HG03108 (cell line): ENCODE measurements at regions not wholly inside any gene's neighbourhood (a gene's known extent, or its start where the extent isn't known, plus 50 kb on each side); places are given as distances from the start of the nearest gene placed in this dataset.
"Not testable (repeated sequence)": the region's sequence is repeated elsewhere in the genome, so short reads cannot be mapped to it uniquely, and the experiment has no call there.

Source experiments
- ATAC-seq: cut with Tn5 transposase; IDR thresholded peaks from one replicate; pipeline ENCODE4 v1.9.1; 2021; ENCODE audit warnings: moderate library complexity; ENCODE audit not compliant: unreplicated experiment

DNA sequence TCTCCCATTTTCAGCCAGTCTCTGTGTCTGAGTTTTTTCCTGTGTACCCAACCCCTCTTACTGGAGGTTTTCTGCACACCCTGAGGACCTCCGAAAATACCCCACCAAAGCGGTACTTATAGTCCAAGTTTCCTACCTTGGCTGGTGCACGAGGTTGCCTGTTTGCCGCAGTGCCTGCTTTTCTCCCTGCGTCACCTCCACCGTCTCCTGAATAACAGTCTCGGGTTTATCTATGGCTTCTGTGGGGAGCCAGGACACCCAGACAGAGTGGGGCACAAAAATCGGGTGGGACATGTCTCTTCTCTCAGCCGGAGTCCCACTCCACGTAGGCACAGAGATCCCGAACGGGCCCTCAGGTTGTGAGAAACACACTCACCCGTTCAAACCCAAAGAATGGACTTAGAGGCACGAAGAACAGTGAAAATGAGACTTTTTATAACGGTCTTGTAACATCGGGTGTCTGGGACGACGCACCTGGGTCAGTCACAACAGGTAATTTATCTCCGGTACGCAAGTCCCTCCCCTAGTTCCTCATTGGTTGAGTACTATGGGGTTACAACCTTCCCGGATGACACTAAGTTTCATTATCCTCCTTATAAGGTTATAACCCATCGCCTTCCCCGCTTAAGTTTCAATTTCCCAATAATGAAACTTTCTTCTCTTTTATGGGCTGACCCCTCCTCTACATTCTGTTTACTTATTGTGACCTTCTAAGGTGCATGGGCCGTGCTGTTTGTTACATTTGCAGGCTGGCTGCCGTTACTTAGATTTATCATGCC lies 970.2 kb upstream of the COX7C start:
- ATAC-seq: no peak

DNA sequence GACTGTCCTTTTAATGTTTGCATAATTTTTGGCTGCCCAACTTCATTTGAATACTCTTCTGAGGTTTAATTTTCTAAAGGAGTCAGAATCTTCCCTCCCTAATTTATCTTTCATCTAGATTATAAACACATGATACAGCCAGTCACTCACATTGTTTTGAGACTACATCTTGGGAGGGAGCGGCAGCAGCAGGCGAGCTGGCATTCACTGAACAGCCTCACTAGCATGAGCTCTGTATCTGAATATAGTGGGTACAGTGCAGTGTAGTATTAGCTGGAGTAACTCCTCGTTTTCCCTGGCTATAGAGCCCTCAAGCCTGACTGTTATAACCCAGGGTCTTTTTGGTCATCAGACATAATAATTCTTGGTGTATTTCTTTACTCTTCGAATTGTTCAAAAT lies 969.2 kb upstream of the COX7C start:
- no peak for ATAC-seq

DNA sequence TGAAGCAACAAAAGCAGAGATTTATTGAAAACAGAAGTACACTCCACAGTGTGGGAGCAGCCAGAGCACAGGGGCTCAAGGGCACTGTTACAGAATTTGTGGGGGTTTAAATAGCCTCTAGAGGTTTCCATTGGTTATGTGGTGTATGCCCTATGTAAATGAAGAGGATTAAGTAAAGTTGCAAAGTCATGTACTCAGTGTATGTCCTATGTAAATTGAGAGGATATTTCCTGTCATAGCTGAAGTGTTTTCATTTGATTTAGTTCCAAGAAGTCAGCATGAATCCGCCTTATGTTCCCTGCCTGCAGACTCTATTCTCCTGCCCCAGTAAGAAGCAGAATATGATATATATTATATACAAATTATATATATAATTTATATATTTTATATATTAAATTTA lies 966.0 kb upstream of the COX7C start:
- ATAC-seq: no peak

DNA sequence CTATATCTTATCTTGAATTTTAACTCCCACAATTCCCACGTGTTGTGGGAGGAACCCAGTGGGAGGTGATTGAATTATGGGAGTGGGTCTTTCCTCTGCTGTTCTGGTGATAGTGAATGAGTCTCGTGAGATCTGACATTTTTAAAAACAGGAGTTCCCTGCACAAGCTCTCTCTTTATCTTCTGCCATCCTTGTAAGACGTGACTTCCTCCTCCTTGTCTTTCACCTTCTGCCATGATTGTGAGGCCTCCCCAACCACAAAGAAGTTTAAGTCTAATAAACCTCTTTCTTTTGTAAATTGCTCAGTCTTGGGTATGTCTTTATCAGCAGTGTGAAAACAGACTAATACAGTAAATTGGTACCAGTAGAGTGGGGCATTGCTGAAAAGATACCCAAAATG lies 963.6 kb upstream of the COX7C start:
- not testable (repeated sequence) for ATAC-seq

DNA sequence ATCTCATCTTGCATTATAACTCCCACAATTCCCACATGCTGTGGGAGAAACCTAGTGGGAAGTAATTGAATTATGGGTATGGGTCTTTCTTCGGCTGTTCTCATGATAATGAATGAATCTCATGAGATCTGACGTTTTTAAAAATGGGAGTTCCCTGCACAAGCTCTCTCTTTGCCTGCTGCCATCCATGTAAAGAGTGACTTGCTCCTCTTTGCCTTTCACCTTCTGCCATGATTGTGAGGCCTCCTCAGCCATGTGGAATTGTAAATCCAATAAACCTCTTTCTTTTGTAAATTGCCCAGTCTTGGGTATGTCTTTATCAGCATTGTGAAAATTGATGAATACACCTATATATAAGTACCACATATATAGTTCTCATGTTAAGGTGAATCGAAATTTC lies 961.7 kb upstream of the COX7C start:
- ATAC-seq: no peak

DNA sequence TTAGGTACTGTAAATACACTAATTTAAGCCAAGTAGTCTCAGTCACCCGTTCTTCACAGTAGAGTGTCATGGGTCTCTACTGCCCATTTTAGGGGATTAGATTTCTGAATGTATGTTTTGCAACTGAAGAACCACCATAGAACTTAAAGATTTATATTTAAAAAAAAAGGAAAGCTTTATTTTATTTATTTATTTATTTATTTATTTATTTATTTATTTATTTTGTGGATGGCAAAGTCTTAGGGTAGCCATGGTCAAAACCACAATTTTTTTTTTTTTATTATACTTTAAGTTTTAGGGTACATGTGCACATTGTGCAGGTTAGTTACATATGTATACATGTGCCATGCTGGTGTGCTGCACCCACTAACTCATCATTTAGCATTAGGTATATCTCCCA lies 960.4 kb upstream of the COX7C start:
- ATAC-seq: not testable (repeated sequence)

DNA sequence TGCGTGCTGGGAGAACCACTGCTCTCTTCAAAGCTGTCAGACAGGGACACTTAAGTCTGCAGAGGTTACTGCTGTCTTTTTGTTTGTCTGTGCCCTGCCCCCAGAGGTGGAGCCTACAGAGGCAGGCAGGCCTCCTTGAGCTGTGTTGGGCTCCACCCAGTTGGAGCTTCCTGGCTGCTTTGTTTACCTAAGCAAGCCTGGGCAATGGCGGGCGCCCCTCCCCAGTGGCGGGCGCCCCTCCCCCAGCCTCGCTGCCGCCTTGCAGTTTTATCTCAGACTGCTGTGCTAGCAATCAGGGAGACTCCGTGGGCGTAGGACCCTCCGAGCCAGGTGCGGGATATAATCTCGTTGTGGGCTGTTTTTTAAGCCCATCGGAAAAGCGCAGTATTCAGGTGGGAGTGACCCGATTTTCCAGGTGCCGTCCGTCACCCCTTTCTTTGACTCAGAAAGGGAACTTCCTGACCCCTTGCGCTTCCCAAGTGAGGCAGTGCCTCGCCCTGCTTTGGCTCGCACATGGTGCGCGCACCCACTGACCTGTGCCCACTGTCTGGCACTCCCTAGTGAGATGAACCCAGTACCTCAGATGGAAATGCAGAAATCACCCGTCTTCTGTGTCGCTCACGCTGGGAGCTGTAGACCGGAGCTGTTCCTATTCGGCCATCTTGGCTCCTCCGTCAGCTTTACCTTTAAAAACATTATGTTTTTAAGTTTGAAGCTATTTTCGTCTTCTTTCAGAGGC lies 954.6 kb upstream of the COX7C start:
- not testable (repeated sequence) for ATAC-seq

DNA sequence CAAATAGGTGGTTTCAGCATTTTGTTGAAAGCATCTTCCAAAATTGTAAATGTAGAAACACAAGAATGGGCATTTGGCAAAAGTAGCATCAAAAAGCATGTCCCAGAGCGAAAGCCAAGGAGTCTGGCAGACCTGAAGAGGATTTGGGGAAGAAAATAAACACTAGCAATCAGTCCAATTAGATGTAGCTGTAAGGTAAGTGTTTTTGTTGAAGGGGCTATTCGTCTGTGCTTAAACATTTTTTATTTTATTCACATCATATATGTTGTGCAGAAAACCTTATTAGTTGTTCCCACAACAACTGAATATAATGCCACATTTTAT lies 954.1 kb upstream of the COX7C start:
- no peak for ATAC-seq

DNA sequence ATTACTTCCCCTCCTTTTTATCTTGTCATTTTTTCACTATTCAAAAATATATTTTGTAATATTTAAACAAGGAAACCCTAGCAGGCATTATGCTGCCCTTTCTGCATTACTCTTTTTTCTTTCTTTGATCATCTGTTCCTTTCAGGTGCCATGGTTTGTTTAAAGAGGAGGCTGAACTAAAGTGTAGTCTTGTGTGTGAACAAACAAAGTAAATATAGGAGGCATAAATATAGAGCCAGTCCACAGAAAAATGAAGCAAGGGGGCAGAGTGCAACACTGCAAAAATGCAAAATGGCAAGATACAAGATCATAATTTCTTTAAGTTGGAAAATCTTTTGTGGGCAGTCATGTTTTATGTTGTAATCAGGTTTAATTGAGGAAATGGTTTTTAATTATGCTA lies 947.3 kb upstream of the COX7C start:
- no peak for ATAC-seq

DNA sequence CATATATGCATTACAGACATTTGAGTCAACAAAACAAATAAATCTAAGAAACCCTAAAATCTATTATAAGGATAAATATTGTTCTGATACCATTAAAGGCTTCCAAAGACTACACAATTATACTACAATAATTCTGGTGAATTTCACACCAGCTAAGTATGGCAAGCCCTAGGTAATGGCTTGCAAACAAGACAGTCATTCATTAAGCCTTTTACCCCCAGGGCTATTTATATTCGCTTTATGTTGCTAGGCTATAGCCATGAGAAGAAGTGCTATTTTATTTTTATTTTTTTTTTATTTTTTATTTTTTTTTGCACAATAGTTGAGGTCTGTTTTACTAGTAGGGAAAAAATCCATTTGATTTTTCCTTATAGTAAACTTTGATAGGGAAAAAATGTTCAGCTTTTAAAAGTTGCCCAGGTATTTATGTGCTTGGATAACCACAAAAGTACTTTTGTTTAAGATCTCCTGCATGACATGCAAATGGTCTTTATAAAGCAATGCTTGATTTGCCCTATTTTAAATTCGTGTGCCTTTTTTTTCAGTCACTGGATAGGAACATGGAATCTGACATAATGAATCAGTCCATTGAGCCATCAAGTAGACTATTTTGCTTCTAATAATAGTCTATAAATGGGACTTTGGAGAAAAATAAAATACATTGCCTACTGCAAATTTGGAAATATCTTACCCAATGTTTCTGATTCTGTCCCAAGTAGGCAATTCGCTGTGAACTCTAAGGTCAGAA lies 946.3 kb upstream of the COX7C start:
- no peak for ATAC-seq

DNA sequence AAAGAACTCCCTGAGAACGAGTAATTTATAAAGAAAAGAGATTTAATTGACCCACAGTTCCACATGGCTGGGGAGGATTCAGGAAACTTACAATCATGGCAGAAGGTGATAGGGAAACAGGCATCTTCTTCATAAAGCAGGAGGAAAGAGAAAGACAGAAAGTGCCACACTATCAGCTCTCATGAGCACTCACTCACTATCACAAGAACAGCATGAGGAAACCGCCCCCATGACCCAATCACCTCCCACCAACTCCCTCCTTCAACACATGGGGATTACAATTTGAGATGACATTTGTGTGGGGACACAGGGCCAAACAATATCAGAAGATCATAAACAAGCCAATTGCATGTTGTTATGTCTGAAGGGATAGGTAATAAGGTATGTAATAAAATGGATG lies 935.9 kb upstream of the COX7C start:
- no peak for ATAC-seq

DNA sequence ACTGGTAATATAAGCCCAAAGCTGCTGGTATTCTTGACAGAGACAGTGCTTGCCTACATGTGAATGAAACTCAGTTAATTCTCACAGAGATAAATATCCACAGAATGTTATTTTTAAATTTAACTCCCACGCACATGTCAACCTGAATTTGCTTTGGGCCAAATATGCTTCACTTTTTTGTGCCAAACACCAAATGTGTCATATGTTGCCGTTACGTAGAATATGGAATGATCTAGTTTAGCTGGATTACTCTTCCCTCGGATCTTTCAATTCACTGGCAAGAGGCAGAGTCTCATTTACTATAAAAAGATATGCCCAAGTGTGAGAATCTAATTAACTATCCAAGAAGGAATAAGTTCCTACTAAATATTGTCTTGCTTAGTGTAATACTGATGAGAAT lies 933.4 kb upstream of the COX7C start:
- no peak for ATAC-seq

DNA sequence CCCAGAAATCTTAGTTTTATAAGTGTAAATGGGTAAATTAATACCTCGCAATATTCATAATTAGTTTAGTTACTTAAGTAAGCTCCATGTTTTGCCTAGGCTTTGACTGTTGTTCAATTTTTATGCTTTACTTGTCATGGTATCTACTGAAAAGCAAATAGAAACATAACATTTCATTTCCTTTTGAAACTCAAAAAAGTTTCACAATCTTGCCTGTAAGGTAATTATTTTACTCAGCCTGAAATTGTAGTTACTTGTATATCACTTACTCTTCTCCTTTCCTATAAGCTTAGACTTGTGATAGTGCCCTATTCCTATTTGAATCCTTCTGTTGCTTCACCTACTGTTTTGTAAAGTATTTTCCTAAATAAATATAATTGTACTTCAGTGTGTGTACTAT lies 914.4 kb upstream of the COX7C start:
- no peak for ATAC-seq

DNA sequence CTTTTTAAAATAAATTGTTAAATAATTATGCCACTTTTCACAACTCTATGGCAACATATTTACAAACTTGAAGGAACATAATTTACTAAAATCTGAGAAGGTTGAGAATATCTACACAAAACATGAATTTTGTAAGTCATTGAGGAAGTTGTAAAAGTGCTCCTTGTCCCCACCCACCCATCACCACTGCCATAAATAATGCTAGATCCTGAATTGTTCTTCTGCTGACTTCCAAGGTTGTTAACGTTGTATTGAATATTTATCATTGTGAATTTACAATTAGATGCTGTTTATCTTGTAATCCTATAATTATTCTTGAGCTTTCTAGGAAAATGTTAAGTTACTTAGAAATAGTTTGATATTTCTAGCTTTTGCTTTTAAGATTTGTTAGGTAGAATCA lies 908.0 kb upstream of the COX7C start:
- ATAC-seq: no peak

DNA sequence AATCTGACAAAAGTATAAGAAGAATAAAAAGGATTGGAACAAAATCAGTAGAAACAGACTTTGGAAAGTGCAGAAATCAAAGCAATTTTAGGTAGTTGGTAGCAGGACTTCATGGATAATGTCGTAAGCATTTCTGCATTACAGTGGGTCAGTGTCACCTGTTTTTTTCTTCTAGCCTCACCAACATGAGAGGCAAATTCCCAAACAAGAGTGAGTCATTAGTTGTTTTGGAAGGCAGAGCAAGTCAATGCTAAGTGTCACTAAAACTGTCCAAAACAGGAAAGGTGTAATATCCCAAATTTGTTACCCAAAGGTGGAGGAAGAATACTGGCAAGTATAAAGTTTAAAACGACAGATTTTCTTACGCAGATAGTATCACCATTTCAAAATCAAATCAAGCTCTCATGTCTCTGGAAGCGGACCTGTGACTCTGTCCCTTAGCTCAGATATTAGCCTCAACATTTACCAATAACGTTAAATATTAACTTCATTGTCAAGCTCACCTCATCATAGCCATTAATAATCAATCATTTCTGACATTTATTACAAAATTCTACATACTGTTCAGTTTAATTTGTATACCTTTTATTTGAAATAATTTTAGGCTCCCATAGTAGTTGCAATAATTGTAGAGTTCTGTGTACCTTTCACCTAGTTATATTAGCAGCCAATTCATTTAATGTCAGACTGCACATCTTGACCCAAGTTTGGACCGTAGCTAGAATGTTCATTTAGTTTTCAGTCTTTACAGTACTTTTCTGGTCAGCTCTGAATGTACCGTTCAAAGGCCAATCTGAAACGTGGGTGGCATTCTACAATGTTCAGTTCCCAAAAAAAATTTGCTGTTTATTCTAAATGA lies 901.2 kb upstream of the COX7C start:
- ATAC-seq: no peak

DNA sequence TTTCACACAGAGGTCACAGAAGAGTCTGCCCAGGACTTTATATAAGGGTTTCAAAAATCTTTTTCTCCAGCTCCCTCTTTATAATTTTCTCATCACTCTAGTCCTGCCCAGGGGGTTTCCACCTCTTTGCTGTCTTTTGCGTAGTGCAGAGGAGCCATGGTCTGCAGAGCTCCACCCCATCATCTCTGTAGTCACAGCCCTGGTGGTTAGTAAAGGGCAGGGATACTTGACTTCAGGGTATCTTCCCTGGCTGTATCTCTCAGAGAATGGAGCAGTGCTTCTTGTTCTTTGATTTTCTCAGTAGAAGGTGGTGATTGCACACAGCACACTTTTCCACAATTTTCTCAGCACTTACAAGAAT lies 900.6 kb upstream of the COX7C start:
- ATAC-seq: no peak

DNA sequence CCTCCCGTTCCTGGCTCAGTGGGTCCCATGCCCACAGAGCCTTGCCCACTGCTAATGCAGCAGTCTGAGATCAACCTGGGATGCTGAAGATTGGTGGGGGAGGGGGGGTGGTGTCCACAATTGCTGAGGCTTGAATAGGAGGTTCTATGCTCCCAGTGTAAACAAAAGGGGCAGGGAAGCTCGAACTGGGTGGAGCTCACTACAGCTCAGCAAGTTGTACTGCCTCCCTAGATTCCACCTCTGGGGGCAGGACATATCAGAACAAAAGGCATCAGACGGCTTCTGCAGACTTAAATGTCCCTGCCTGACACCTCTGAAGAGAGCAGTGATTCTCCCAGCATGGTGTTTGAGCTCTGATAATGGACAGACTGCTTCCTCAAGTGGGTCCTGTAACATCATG lies 885.6 kb upstream of the COX7C start:
- ATAC-seq: no peak

DNA sequence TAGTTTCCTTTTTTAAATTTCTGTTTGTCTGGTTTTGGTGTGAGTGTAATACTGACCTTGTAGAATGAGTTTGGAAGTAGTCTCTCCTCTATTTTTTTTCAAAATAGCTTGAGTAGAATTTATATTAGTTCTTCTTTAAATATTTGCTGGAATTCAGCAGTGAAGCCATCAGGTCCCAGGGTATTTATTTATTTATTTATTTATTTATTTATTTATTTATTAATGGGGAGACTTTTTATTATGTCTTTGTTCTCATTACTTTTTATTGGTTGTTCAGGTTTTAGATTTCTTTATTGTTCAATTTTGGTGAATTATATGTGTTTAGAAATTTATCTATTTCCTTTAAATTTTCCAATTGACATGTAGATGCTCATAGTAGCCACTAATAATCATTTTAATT lies 875.8 kb upstream of the COX7C start:
- no peak for ATAC-seq

DNA sequence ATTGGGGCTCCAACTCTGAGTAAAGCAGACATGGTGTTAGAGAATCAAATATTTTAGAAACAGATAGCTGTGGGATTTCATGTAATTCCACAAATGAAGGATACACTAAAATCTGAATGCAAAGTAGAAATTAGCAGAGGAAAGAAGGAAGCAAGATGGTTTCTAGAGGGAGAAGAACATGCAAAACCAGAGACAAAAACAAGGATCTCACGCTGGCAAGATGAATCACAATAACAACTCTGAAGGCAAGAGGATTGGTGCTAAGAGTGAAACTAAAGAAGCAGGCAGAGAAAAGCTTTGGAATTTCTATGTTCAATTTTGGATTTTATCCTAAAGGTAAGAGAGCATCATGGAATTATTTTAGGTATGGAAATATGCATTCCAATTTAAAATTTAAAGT lies 857.2 kb upstream of the COX7C start:
- no peak for ATAC-seq

DNA sequence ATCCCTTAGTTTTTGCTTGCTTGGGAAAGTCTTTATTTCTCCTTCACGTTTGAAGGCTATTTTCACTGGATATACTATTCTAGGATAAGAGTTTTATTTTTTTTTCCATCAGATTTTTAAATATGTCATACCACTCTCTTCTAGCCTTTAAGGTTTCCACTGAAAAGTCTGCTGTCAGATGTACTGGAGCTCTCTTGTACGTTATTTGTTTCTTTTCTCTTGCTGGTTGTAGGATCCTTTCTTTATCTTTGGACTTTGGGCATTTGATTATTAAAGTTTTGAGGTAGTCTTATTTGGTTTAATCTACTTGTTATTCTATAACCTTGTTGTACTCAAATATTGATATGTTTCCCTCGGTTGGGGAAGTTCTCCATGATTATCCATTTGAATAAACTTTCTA lies 848.4 kb upstream of the COX7C start:
- ATAC-seq: no peak

DNA sequence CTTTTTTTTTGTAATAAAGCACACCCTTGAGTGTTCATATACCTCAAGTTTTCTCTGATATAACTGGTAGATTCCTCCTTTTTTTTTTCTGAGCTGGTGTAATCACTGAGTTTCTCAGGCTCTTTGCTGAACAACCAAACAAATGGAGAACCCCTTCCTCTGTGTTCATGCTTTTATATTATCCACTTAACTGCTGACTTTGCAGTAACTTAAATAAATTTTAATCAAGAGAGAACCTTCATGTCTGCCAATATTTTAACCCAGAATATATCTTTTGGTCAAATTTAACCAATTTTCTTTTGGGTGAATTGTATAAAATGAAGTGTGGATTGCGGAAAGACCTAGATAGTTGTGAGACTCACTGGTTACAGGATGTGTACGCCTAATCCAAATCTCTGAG lies 833.0 kb upstream of the COX7C start:
- no peak for ATAC-seq
